Stimulated activated naive CD8-positive, alpha-beta T cell treated with anti-CD3 and anti-CD28 coated beads, Interleukin-15, Interleukin-2, amounts not matched to agents 100 U/mL and 50 U/mL, for 24 hours (primary cell): ENCODE measurements at regions not wholly inside any gene's neighbourhood (a gene's known extent, or its start where the extent isn't known, plus 50 kb on each side); places are given as distances from the start of the nearest gene placed in this dataset.
A peak's percentile ranks its signal among the peaks of the same experiment; 100 is the strongest.
"Not testable (repeated sequence)": the region's sequence is repeated elsewhere in the genome, so short reads cannot be mapped to it uniquely, and the experiment has no call there.

Source experiments
- ATAC-seq: fragments of 150-1000 bp; cut with Tn5 transposase; one replicate; pipeline ENCODE4 v1.10.0; 2021
- DNase-seq: peaks from one replicate; pipeline ENCODE4 v3.0.0; 2021

DNA sequence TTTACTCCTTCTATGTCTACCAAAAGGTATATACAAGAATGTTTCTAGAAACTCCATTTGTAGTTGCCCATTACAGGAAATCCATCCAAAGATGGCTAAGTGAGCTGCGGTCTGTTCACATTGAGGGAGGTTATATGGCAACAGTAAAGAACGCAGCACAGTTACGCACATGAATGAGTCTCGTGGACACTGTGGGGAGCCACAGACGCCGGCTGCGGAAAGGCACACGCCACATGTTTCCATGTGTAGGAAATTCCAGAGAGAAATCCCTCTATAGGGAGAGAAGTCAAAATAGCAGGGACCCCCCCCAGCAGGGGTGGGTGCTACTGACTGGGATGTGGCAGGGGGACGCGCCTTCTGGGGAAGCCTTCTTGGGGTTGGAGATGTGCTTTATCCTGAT lies 139.0 kb upstream of the NCOR2 start:
- DNase-seq: no peak
- no peak for ATAC-seq

- ATAC-seq (no peak), DNase-seq (no peak)
Observed at GRCh38 chr12:124705545-124706138, 138.2 kb upstream of the NCOR2 start.

GRCh38 chr12:124704619-124705018 lies 137.2 kb upstream of the NCOR2 start:
- no peak for ATAC-seq

GRCh38 chr12:124703856-124704255 lies 136.4 kb upstream of the NCOR2 start:
- ATAC-seq (peak; percentile 23), DNase-seq (no peak)

More at GRCh38 chr12:124704619-124705018, 137.2 kb upstream of the NCOR2 start:
- DNase-seq: no peak

- DNase-seq (no peak), ATAC-seq (no peak)
Observed at GRCh38 chr12:124702736-124703135, 135.3 kb upstream of the NCOR2 start.

- ATAC-seq (no peak), DNase-seq (no peak)
Observed at GRCh38 chr12:124700810-124701592, 133.6 kb upstream of the NCOR2 start.

GRCh38 chr12:124699909-124700308 lies 132.5 kb upstream of the NCOR2 start:
- no peak for DNase-seq
- no peak for ATAC-seq

- DNase-seq (no peak), ATAC-seq (no peak)
Observed at GRCh38 chr12:124698998-124699305, 131.5 kb upstream of the NCOR2 start.

GRCh38 chr12:124698211-124698997 lies 131.0 kb upstream of the NCOR2 start:
- ATAC-seq: no peak
- no peak for DNase-seq

DNA sequence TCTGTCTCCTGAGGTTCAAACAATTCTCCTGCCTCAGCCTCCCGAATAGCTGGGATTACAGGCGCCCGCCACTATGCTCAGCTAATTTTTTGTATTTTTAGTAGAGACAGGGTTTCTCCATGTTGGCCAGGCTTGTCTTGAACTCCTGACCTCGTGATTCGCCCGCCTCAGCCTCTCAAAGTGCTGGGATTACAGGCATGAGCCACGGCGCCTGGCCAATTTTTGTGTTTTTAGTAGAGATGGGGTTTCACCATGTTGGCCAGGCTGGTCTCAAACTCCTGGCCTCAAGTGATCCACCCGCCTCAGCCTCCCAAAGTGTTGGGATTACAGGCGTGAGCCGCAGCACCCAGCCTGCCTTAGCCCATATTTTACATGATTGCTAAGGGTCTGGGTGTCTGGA lies 130.3 kb upstream of the NCOR2 start:
- not testable (repeated sequence) for ATAC-seq, DNase-seq

DNA sequence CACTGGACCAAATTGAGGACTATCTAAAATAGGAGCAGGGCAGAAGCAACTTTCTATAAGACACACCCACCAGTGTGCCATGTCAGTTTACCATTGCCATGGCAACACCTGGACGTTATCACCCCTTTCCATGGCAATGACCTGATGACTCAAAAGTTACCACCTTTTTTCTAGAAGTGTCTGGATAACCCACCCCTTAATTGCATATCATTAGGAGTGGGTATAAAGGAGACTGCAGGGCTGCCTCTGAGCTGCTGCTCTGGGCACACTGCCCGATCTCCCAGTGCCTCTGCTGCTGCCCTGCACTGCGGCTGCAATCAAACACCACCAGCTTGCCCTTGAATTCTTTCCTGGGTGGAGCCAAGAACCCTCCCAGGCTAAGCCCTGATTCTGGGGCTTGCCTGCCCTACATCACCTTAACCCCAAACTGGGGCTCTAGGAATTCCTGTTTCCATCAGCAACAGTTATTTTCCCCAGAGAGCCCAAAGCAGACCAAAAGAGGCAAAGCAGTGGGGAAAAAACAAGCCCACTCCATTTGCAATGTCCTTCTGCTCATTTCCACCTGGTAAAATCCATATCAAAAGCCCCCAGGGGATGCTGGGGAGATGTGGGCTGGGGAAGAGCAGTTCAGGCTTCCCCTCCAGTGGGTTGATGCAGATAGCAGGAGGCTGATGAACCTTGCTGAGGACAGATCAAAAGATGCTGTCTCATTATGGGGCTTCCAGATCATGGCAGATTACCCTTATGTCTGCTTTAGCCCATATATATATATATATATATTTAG lies 129.5 kb upstream of the NCOR2 start:
- ATAC-seq (no peak), DNase-seq (no peak)

GRCh38 chr12:124695861-124696260 lies 128.4 kb upstream of the NCOR2 start:
- ATAC-seq: no peak

DNA sequence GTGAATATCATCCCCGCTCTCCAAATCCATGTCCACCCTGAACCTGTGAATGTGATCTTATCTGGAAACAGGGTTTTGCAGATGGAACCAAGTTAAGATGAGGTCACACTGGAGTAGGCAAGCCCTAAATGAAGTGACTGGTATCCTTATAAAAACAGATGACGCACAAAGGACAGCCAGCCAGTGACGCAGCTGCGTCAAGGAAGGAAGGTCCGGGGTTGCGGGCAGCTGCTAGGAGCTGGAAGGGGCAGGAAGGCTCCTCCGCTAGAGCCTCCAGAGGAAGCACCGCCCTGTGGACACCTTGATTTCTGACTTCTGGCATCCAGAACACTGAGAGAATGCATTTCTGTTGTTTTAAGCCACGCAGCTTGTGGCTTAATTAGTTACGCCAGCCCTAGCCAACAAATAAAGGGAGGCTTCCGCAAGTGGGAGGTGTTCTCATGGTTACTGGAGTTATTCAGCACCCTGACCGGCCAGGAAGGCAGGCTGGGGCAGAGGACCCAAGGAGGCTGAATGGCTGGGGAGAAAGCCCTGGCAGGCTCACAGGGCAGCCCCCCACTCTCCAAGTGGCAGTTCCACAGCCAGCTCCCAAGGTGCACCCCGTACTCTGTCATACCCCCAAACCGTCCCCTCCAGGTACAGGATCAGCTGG lies 127.6 kb upstream of the NCOR2 start:
- ATAC-seq: no peak
- DNase-seq: no peak

More at GRCh38 chr12:124695861-124696260, 128.4 kb upstream of the NCOR2 start:
- no peak for DNase-seq

DNA sequence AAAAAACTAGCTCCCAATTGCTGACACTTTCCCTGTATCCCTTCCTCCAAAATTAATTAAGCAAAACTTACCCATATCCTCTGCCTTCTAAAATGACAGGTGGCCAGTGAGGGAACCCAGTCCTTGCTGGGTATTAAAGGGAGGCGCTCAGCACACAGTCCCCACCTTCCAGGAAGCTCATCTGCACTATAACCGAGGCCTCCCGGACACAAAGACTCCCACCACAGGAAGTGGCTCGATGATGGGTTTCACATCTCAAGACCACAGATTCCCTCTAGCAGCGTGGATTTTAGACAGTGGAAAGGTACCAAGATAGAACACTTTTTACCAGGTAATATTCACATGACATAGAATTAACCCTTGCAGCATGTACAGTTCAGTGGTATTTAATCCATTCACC lies 126.8 kb upstream of the NCOR2 start:
- peak; percentile 83 for ATAC-seq
- DNase-seq: peak; percentile 39

- ATAC-seq (no peak), DNase-seq (no peak)
Observed at GRCh38 chr12:124693111-124693723, 125.8 kb upstream of the NCOR2 start.

DNA sequence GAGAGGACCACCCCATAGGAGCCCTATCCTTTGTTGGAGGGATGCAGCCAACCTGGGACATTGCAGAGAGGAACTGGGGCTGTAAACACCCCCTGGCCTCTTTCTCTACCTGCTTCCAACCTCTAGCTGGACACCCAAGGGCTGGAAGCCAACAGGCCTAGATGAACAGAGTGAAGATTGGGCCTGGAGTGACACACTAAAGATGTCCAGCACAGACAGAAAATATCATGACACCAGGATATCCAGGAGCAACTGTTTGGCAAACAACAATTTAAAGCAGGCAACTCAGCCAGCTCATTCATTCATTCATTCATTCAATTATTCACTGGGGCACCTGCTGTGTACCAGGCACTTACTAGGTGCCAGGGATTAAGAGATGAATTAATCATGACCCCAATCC lies 125.0 kb upstream of the NCOR2 start:
- ATAC-seq: no peak

DNA sequence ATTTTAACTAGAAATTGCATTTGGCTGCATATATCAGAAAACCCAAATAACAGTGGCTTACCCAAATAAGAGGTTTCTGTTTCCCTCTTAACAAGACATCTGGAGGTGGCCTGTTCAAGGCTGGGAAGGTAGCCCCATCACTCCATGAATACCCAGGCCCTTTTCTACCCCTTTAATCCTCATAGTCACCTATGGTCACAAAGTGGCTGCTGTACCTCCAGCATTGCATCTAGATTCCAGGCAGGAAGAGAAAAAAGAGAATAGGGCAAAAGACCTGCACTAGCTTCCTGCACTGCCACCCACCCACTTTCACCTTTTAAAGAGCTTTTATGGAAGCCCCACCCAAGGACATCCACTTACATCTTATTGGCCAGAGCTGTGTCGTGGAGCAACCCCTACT lies 124.0 kb upstream of the NCOR2 start:
- ATAC-seq: no peak
- no peak for DNase-seq

More for the DNA sequence above, 125.0 kb upstream of the NCOR2 start:
- no peak for DNase-seq

DNA sequence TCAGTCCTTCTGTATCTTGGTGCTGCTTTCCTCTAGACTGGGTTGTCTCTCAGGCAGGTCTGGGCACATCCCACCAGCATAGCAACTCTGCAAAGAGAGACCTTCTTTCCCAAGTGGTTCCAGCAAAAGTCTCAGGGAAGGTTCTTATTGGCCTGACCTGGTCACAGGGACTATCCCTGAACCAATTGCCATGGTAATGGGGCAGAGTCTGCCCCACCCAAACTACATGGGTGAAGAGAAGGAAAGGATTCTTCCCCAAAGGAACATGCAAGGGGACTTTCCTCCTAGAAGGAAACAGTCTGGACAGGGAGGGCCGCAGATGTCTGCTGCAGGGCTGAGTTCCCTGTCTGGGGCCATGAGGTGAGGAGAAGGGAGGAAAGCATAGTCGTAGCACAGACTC lies 122.2 kb upstream of the NCOR2 start:
- ATAC-seq (no peak), DNase-seq (no peak)

GRCh38 chr12:124688356-124688992 lies 121.1 kb upstream of the NCOR2 start:
- DNase-seq (no peak), ATAC-seq (no peak)

DNA sequence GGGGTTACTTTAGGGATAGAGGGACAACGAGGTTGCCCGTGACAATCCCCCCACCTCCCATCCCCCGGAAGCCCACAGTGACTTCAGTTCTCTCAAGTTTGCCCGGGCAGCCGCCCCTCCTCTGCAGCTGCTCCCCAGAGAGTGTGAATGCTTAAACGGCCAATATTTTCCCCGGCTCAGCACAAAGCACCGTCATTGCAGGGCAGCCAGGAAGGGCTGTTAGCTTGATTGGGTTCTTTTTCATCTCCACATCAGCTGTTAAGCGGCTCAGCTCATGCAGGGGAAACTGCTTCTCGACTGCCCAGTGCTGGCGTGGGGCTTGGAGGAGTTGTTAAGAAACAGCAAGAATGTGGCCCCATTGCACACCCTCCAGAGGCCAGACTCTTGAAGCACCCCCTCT lies 120.5 kb upstream of the NCOR2 start:
- DNase-seq: peak; percentile 23
- peak; percentile 29 for ATAC-seq
